Upper lobe of left lung (tissue), 6 donors: ENCODE measurements at regions not wholly inside any gene's neighbourhood (a gene's known extent, or its start where the extent isn't known, plus 50 kb on each side); places are given as distances from the start of the nearest gene placed in this dataset.

Source experiments
- ATAC-seq, 2 donors: fragments of 200-7000 bp; cut with Tn5 transposase; one replicate each; pipeline ENCODE4 v1.9.1; 2022; ENCODE audit warnings: mild to moderate bottlenecking in 2 of 2, moderate library complexity in 2 of 2; ENCODE audit not compliant: low FRiP score in 2 of 2
- DNase-seq, 2 donors: peaks; one replicate each; pipeline ENCODE4 v3.0.0-alpha.2; 2019 to 2020
- H3K27ac ChIP-seq, 4 donors: fragments of 200-600 bp; sonication (generic); one replicate each; pipeline ENCODE4 v1.5.1; 2016 to 2019
- H3K27me3 ChIP-seq, 4 donors: fragments of 200-600 bp; sonication (generic); one replicate each; pipeline ENCODE4 v1.5.1; 2017 to 2019
- H3K36me3 ChIP-seq, 4 donors: fragments of 200-600 bp; sonication (generic); one replicate each; pipeline ENCODE4 v1.5.1; 2016 to 2019
- H3K4me1 ChIP-seq, 4 donors: fragments of 200-600 bp; sonication (generic); one replicate each; pipeline ENCODE4 v1.5.1; 2018 to 2019
- H3K4me3 ChIP-seq, 4 donors: fragments of 200-600 bp; sonication (generic); one replicate each; pipeline ENCODE4 v1.5.1; 2017 to 2019; ENCODE audit warnings: mild to moderate bottlenecking in 2 of 4, moderate library complexity in 1 of 4
- H3K9me3 ChIP-seq, 4 donors: fragments of 200-600 bp; sonication (generic); one replicate each; pipeline ENCODE4 v1.5.1; 2018 to 2019
- EP300 ChIP-seq, 4 donors: sonication (generic); formaldehyde crosslinking; IDR thresholded peaks; one replicate each; pipeline ENCODE4 v1.5.1; 2017; ENCODE audit warnings: antibody characterized with exemption in 4 of 4, control low read depth in 2 of 4
- POLR2A ChIP-seq, 4 donors: fragments of 450-650 bp; IDR thresholded peaks; one replicate each; pipeline ENCODE4 v1.5.1; 2016 to 2017; ENCODE audit warnings: antibody characterized with exemption in 4 of 4, mild to moderate bottlenecking in 2 of 4
- POLR2AphosphoS5 ChIP-seq, 2 donors: sonication (generic); formaldehyde crosslinking; IDR thresholded peaks; one replicate each; pipeline ENCODE4 v1.5.1; 2017; ENCODE audit warnings: antibody characterized with exemption in 2 of 2
- WGBS, 2 donors: methylation state at CpG; one replicate each; pipeline ENCODE4 v1.1.5; 2017 to 2018; 5-methylcytosine and 5-hydroxymethylcytosine counted together
- TF ChIP-seq, protein P1 (sequence below), 6 experiments: fragments of 450-650 bp in 4 of 6; fragments of 200-600 bp in 2 of 6; sonication (generic) in 2 of 6; IDR thresholded peaks; one replicate each; pipeline ENCODE4 v1.5.1; 2016 to 2019; ENCODE audit warnings: antibody characterized with exemption in 6 of 6
- donor health status: DM: no; HTN: no; CAD: no; lungs with moderate emphysema.
- donor health status: DM: no; HTN: yes; CAD: no; lungs with severe emphysema.

DNA sequence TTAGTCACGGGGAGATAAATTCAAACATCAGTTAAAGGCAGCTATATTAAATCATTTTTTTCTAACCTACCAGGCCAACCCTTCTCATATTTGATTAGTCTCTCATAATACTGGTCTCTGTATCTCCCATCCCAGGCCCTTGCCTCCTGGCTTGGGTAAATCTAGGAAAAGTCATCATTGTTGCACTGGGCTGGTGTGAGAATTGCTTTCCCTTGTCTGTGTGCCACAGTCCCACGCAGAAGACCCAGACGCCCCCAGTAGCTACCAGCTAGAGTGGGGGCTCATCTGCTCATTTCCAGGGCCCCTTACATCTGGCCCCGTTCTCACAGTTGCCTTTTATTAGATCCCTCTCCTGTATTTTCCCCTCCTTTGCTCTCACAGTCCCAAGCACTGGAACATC lies 67.6 kb upstream of the VIPR2 start:
- no peak for ATAC-seq
- no peaks in the 10 kb centered on the region for H3K4me1 ChIP-seq
- 88 to 90% methylated on average over 4 of the region's 4 CpGs for WGBS, 2 donors
- no peak for DNase-seq
- no peak overlapping the region for H3K27ac ChIP-seq
- H3K4me3 ChIP-seq = no peak overlapping the region
- no peaks in the 10 kb centered on the region for H3K9me3 ChIP-seq
- H3K36me3 ChIP-seq = no peaks in the 10 kb centered on the region
- TF ChIP-seq, protein P1, sequence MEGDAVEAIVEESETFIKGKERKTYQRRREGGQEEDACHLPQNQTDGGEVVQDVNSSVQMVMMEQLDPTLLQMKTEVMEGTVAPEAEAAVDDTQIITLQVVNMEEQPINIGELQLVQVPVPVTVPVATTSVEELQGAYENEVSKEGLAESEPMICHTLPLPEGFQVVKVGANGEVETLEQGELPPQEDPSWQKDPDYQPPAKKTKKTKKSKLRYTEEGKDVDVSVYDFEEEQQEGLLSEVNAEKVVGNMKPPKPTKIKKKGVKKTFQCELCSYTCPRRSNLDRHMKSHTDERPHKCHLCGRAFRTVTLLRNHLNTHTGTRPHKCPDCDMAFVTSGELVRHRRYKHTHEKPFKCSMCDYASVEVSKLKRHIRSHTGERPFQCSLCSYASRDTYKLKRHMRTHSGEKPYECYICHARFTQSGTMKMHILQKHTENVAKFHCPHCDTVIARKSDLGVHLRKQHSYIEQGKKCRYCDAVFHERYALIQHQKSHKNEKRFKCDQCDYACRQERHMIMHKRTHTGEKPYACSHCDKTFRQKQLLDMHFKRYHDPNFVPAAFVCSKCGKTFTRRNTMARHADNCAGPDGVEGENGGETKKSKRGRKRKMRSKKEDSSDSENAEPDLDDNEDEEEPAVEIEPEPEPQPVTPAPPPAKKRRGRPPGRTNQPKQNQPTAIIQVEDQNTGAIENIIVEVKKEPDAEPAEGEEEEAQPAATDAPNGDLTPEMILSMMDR (IDR thresholded peaks at IDR 0.05) = no peak
- TF ChIP-seq POLR2A (IDR thresholded peaks at IDR 0.05) (no peak), EP300 (IDR thresholded peaks at IDR 0.05) (no peak), POLR2AphosphoS5 (IDR thresholded peaks at IDR 0.05) (no peak)
- H3K27me3 ChIP-seq = no peaks in the 10 kb centered on the region

DNA sequence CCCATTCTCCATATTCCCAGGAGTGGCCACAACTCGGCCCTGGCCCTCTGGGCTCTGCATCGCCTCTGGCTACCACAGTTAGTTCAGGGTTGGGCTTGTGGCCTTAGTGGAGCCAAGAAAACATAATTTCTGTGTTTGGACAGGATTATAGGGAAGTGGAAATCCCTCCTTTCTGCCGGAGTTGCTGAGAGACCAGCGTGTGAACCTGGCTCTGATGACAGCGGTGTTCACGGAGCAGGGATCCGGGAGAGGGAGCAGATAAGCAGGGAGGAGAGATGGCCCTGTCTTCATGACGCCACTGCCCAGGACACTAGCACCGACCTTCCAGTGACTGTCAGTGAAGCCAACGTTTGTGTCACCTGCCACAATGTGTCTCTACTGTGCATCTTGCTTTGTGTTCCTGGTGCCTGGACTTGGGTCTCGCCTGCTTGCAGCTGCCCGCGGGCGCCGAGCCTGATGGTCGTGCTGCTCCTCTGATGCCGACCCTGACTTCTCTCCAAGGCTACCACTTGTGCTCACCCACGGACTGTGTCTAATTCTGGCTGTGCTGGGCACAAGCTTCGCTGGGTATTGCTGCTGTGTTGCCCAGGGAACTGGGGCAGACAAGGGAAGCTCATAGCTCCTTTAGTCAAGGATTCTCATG lies 67.0 kb upstream of the VIPR2 start:
- DNase-seq = peak in 1 of 2 donors; percentile 78

DNA sequence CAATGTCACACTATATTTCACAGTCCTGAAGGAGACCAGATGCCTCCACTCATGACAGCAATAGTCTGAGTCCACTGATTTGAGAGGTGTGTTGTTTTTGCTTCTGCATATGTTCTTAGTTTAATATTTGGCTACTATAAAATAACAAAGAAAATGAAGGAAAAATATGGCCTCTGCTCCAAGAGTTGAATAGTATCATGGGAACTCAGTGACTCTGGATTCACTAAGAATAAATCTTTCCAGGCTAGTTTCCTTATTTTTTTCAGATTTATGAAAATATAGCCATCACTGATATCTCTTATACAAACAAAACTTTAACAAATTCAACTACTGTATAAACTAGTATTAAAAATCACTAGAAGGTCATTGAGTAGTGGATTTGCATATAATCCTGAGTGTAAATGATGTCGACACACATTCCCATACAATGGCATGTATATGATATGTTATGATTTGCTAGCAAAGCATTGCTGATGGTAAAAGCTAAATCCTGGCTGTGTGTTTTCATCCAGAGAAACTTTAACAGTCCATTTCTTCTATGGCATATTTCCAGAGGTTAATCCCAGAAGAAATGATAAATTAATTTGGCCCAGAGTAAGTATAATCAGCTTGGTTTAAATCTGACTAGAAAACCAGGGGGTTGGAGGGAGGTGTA lies 66.0 kb upstream of the VIPR2 start:
- H3K36me3 ChIP-seq = no peaks in the 10 kb centered on the region
- 84 to 85% methylated on average over 1 of the region's 1 CpG for WGBS, 2 donors
- H3K4me1 ChIP-seq = no peaks in the 10 kb centered on the region
- DNase-seq (no peak), ATAC-seq (no peak)
- H3K27me3 ChIP-seq = no peaks in the 10 kb centered on the region
- no peaks in the 10 kb centered on the region for H3K9me3 ChIP-seq
- TF ChIP-seq, protein P1 (IDR thresholded peaks at IDR 0.05) = no peak
- TF ChIP-seq EP300 (IDR thresholded peaks at IDR 0.05) = no peak
- TF ChIP-seq POLR2A (IDR thresholded peaks at IDR 0.05) = no peak
- TF ChIP-seq POLR2AphosphoS5 (IDR thresholded peaks at IDR 0.05) = no peak
- H3K27ac ChIP-seq = no peak overlapping the region
- no peak overlapping the region for H3K4me3 ChIP-seq

More for the DNA sequence above, 67.0 kb upstream of the VIPR2 start:
- peak in 1 of 2 donors; percentile 24 for ATAC-seq
- WGBS, 2 donors = 49 to 76% methylated on average over 11 to 19 of the region's 19 CpGs
- Histone ChIP-seq H3K36me3 (no peaks in the 10 kb centered on the region), H3K27me3 (no peaks in the 10 kb centered on the region), H3K27ac (no peak overlapping the region), H3K4me1 (no peaks in the 10 kb centered on the region), H3K9me3 (no peaks in the 10 kb centered on the region), H3K4me3 (no peak overlapping the region)
- TF ChIP-seq POLR2A (IDR thresholded peaks at IDR 0.05) (no peak), POLR2AphosphoS5 (IDR thresholded peaks at IDR 0.05) (no peak), EP300 (IDR thresholded peaks at IDR 0.05) (no peak)
- TF ChIP-seq, protein P1 (IDR thresholded peaks at IDR 0.05) = no peak

DNA sequence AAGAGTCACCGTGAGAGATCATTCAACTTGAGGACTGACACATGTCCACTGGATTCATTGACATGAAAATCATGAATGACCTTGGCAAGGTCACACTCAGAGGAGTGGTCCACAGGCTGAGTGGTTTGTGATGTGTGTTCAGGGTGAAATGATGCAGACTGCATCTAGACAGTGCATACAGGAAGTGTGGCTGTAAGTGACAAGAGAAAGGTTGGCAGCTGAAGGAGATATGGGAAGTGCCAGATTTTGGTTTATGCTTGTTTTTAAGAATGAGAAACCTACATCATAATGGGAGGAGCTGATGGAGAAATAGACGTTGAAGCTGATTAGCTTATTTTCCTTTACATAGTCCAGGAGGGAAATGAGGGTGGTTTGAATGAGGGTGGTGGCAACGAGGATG lies 64.8 kb upstream of the VIPR2 start:
- DNase-seq (no peak), ATAC-seq (no peak)
- Histone ChIP-seq H3K4me1 (no peaks in the 10 kb centered on the region), H3K27ac (no peak overlapping the region), H3K9me3 (no peaks in the 10 kb centered on the region), H3K4me3 (no peak overlapping the region), H3K27me3 (no peaks in the 10 kb centered on the region), H3K36me3 (no peaks in the 10 kb centered on the region)
- TF ChIP-seq EP300 (IDR thresholded peaks at IDR 0.05) = no peak
- no peak for TF ChIP-seq POLR2AphosphoS5 (IDR thresholded peaks at IDR 0.05)
- no peak for TF ChIP-seq POLR2A (IDR thresholded peaks at IDR 0.05)
- TF ChIP-seq, protein P1 (IDR thresholded peaks at IDR 0.05) = no peak
- 38 to 40% methylated on average over 3 of the region's 3 CpGs for WGBS, 2 donors

DNA sequence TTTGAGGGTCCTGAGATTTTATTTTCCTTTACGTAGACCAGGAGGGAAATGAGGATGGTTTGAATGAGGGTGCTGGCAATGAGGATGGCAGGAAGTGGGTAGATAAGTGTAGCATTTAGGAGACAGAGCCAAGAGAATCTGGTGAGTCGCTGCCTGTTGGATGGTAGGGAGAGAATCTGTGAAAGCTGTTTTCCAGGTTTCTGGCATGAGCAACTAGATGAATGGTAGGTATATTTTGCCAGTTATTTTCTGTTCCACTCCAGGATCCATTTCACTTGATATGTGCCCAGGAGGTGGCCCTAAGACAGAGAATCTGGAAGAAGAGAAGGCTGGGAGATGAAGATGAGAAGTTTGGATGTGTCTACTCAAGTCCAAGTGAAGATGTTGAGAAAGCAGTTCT lies 63.3 kb upstream of the VIPR2 start:
- ATAC-seq = no peak
- TF ChIP-seq POLR2AphosphoS5 (IDR thresholded peaks at IDR 0.05) (no peak), POLR2A (IDR thresholded peaks at IDR 0.05) (no peak), EP300 (IDR thresholded peaks at IDR 0.05) (no peak)
- TF ChIP-seq, protein P1 (IDR thresholded peaks at IDR 0.05) = no peak
- H3K4me3 ChIP-seq = no peak overlapping the region
- H3K27ac ChIP-seq = no peak overlapping the region
- H3K9me3 ChIP-seq = no peaks in the 10 kb centered on the region
- H3K27me3 ChIP-seq = no peaks in the 10 kb centered on the region
- no peaks in the 10 kb centered on the region for H3K4me1 ChIP-seq
- H3K36me3 ChIP-seq = no peaks in the 10 kb centered on the region
- DNase-seq = no peak
- WGBS, 2 donors = 84 to 88% methylated on average over 2 of the region's 2 CpGs
